AG04450 (cell line): ENCODE measurements at regions not wholly inside any gene's neighbourhood (a gene's known extent, or its start where the extent isn't known, plus 50 kb on each side); places are given as distances from the start of the nearest gene placed in this dataset.

Experiments used
- CTCF ChIA-PET: fragments of 300-600, 350-600 bp; formaldehyde crosslinking; extraction: SDS; loops from one replicate; lab custom pipeline; 2022; ENCODE audit warnings: antibody characterized with exemption, inconsistent platforms; lab: Charles Lee
- POLR2A ChIA-PET: fragments of 350-600 bp; formaldehyde crosslinking; extraction: SDS; loops from one replicate; lab custom pipeline; 2021; ENCODE audit warnings: antibody characterized with exemption, inconsistent platforms; lab: Yijun Ruan, JAX
- DNase-seq: peaks from one replicate; pipeline ENCODE4 v3.0.0-alpha.2; 2011; ENCODE audit warnings: low read depth, low spot score
- H3K27ac ChIP-seq: one replicate; pipeline ENCODE4 v1.5.1; 2012; ENCODE audit warnings: low read depth, low read length, control low read depth
- H3K27me3 ChIP-seq: one replicate; pipeline ENCODE4 v1.6.0; 2012; ENCODE audit warnings: low read length; ENCODE audit not compliant: control insufficient read depth, insufficient read depth
- H3K4me3 ChIP-seq: 2 replicates; pipeline ENCODE4 v1.5.1; 2011; ENCODE audit warnings: mild to moderate bottlenecking, low read depth, low read length, control low read depth
- H3K9me3 ChIP-seq: 2 replicates; pipeline ENCODE4 v1.5.1; 2012; ENCODE audit warnings: low read length; ENCODE audit not compliant: control insufficient read depth, insufficient read depth
- CTCF ChIP-seq: IDR thresholded peaks from 2 replicates; pipeline ENCODE4 v1.5.1; 2011; ENCODE audit warnings: low read depth, low read length, control low read depth, inconsistent platforms

GRCh38 chr15:96160269-96160668, 170.2 kb upstream of the NR2F2 start:
- POLR2A ChIA-PET = no interaction called here
- Histone ChIP-seq H3K27me3 (no peaks in the 10 kb centered on the region), H3K27ac (no peak overlapping the region), H3K9me3 (no peaks in the 10 kb centered on the region), H3K4me3 (no peak overlapping the region)
- CTCF ChIA-PET = interaction anchor here (0.9 kb wide), 1 partner anchor 14 kb away, joined by 3 read pairs; no protein-coding TSS in a partner anchor
- DNase-seq = no peak
- TF ChIP-seq CTCF = no peak

- ChIA-PET CTCF (no interaction called here), POLR2A (no interaction called here)
- TF ChIP-seq CTCF = no peak
Observed at GRCh38 chr15:96160800-96161199, 169.7 kb upstream of the NR2F2 start.

DNA sequence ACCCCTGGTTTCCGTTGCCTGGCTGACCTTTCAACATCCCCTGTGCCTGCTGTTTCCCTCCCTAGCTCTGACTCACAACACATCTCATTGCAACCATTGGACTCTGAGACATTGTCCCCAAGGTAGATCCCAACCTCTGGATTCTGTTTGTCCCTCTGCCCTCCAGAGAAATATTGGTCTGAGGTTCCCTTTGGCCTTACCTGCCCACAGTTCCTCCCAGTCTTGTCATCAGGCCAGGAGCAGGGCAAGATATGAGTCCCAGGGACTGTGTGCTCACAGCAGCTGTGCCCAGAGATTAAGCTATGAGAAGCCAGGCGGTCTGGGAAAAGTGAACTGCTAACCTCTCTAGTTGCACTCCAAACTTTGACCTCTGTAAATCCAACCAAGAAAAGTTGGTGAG, 168.2 kb upstream of the NR2F2 start:
- Histone ChIP-seq H3K9me3 (no peaks in the 10 kb centered on the region), H3K27ac (no peak overlapping the region), H3K27me3 (no peaks in the 10 kb centered on the region), H3K4me3 (no peak overlapping the region)
- no peak for TF ChIP-seq CTCF
- POLR2A ChIA-PET = no interaction called here
- DNase-seq = no peak
- CTCF ChIA-PET = no interaction called here

More at GRCh38 chr15:96160800-96161199, 169.7 kb upstream of the NR2F2 start:
- no peaks in the 10 kb centered on the region for H3K9me3 ChIP-seq
- no peak for DNase-seq
- H3K4me3 ChIP-seq = no peak overlapping the region
- no peak overlapping the region for H3K27ac ChIP-seq
- H3K27me3 ChIP-seq = no peaks in the 10 kb centered on the region

- Histone ChIP-seq H3K27me3 (no peaks in the 10 kb centered on the region), H3K27ac (no peak overlapping the region), H3K4me3 (no peak overlapping the region), H3K9me3 (peaks cover 3% of the 10 kb centered on the region; the same call in 1 of the 2 replicates)
- TF ChIP-seq CTCF = no peak
- CTCF ChIA-PET = no interaction called here
- DNase-seq = no peak
- POLR2A ChIA-PET = interaction anchor here (0.7 kb wide), 1 partner anchor 410 kb away, joined by 3 read pairs; no protein-coding TSS in a partner anchor
Observed at GRCh38 chr15:96165081-96165480, 165.4 kb upstream of the NR2F2 start.

DNA sequence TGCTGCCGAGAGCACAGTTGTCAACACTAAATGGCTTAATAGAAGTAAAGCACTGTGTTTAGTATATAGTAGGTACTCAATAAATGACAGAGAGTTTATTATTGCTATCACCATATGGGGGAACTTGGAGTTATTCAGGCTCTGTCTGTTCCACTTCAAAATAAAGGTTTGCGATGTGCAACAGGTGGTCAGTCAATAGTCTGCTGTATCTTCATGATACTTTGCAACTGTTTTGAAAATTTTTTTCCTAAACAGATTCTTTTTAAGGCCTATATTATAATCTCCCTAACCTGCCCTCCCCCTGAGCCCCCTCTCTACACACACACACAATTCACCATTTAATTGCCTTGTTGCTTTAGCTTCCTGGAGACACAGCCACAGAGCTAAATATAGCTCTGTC, 164.7 kb upstream of the NR2F2 start:
- CTCF ChIA-PET = no interaction called here
- H3K27ac ChIP-seq = no peak overlapping the region
- no peaks in the 10 kb centered on the region for H3K27me3 ChIP-seq
- no peak overlapping the region for H3K4me3 ChIP-seq
- H3K9me3 ChIP-seq = peaks cover 3% of the 10 kb centered on the region; the same call in 1 of the 2 replicates
- DNase-seq = no peak
- POLR2A ChIA-PET = no interaction called here
- no peak for TF ChIP-seq CTCF
